IPS DF 6.9 (cell line): ENCODE measurements at regions not wholly inside any gene's neighbourhood (a gene's known extent, or its start where the extent isn't known, plus 50 kb on each side); places are given as distances from the start of the nearest gene placed in this dataset.

ENCODE experiments used
- DNase-seq: peaks from one replicate; pipeline ENCODE4 v3.0.0-alpha.2; 2013; ENCODE audit warnings: low read depth, low spot score
- H3K27ac ChIP-seq: one replicate; pipeline ENCODE4 v1.5.1; 2013; ENCODE audit warnings: low read length, control low read depth
- H3K27me3 ChIP-seq: 2 replicates; pipeline ENCODE4 v1.6.1; 2013; ENCODE audit warnings: mild to moderate bottlenecking, low read length; ENCODE audit not compliant: control insufficient read depth, insufficient read depth
- H3K36me3 ChIP-seq: 2 replicates; pipeline ENCODE4 v1.6.1; 2013; ENCODE audit warnings: low read length; ENCODE audit not compliant: control insufficient read depth, insufficient read depth
- H3K4me1 ChIP-seq: 2 replicates; pipeline ENCODE4 v1.6.1; 2013; ENCODE audit warnings: low read length; ENCODE audit not compliant: control insufficient read depth, insufficient read depth
- H3K4me3 ChIP-seq: 2 replicates; pipeline ENCODE4 v1.5.1; 2013; ENCODE audit warnings: mild to moderate bottlenecking, low read length
- H3K9me3 ChIP-seq: 2 replicates; pipeline ENCODE4 v1.6.1; 2013; ENCODE audit warnings: low read length, inconsistent platforms; ENCODE audit not compliant: control insufficient read depth, insufficient read depth
- WGBS: extraction: QIAGEN DNeasy Blood & Tissue Kit; methylation state at CpG from one replicate; pipeline ENCODE4 v1.1.7; 2013; ENCODE audit warnings: mixed read lengths, missing lambda C conversion rate; ENCODE audit not compliant: insufficient read length, insufficient coverage; 5-methylcytosine and 5-hydroxymethylcytosine counted together

DNA sequence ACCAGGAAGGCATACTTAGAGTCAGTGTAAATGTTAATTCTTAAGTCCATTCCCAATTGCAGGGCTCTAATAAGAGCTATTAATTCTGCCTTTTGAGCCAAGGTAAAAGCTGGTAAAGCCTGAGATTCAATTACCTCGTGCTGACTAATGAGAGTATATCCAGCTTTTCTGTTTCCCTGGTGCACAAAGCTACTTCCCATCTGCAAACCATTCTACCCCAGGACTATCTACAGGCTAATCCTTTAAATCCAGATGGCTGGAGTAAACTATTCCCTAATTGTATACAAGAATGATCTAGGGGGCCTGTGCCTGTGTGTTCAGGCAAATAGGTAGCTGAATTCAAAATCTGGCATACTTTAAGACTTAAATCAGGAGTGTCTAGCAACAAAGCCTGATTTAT, 365.0 kb downstream of the GPM6A start:
- H3K9me3 ChIP-seq: no peaks in the 10 kb centered on the region

DNA sequence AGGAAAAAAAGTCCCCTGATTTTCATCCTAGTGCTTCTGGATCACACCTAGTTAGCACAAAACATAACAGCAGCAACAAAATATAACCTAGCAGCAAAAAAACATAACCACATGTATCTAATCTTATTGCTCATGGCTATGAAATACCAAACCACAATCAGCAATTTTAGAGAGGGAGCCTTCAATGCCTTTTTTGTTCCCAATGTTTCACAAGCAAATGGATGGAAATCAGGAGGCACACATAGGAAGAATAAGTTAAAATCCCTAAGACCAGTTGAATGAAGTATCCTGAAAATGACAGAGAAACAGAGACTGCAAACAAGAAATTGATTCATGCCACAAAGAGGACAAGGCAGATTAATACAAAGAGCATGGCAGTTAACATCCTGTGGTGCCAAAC, 361.6 kb downstream of the GPM6A start:
- Histone ChIP-seq H3K4me3 (no peak overlapping the region), H3K4me1 (no peaks in the 10 kb centered on the region), H3K27me3 (no peaks in the 10 kb centered on the region), H3K36me3 (no peaks in the 10 kb centered on the region), H3K27ac (no peak overlapping the region), H3K9me3 (no peaks in the 10 kb centered on the region)
- DNase-seq: no peak

More for the DNA sequence above, 365.0 kb downstream of the GPM6A start:
- no CpG with 5 or more reads among the region's 1 CpG for WGBS
- Histone ChIP-seq H3K27me3 (no peaks in the 10 kb centered on the region), H3K4me1 (no peaks in the 10 kb centered on the region), H3K27ac (no peak overlapping the region), H3K4me3 (no peak overlapping the region), H3K36me3 (no peaks in the 10 kb centered on the region)
- no peak for DNase-seq

DNA sequence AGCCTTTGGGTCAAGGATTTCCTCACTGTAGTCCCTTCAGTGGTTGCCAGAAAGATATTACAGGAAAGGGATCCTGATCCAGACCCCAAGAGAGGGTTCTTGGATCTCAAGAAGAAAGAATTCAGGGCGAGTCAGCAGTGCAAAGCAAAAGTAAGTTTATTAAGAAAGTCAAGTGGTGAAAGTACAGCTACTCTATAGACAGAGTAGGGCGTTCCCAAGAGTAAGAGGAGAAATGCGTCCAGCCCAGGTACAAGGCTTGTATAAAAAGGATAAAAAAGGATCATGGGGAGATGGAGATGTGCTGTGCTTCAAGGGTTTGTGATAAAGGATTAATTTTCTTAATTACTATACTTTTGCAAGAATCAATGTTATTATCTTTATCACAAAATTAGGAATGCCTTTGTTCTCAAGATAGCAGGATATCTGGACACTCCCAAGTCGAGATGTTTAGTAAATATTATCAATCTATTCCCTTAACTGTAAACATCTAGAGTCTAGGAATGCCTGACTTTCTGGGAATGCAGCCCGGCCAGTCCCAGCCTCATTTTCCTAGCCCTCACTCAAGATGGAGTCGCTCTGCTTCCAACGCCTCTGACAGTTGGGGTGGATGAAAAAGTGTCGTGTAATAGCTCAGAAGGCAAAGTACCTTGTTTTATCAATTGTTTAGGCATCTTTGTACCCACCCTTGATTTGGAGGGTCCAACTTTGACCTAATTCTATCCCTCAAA, 360.7 kb downstream of the GPM6A start:
- Histone ChIP-seq H3K36me3 (no peaks in the 10 kb centered on the region), H3K27me3 (no peaks in the 10 kb centered on the region), H3K4me1 (no peaks in the 10 kb centered on the region), H3K9me3 (no peaks in the 10 kb centered on the region; the same call in 1 of the 2 replicates), H3K4me3 (no peak overlapping the region), H3K27ac (no peak overlapping the region)
- no peak for DNase-seq
- WGBS: no CpG with 5 or more reads among the region's 8 CpGs

DNA sequence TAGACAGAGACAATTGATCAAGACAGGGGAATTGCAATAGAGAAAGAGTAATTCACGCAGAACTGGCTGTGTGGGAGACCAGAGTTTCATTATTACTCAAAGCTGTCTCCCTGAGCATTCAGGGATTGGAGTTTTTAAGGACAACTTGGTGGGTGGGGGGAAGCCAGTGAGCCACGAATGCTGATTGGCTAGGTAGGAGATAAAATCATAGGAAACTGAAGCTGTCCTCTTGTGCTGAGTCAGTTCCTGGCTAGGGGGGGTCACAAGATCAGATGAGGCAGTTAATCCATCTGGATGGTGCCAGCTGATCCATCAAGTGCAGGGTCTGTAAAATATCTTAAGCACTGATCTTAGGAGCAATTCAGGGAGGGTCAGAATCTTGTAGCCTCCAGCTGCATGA, 358.6 kb downstream of the GPM6A start:
- no peak for DNase-seq
- H3K4me1 ChIP-seq: no peaks in the 10 kb centered on the region
- WGBS: no CpG with 5 or more reads among the region's 2 CpGs
- H3K4me3 ChIP-seq: no peak overlapping the region
- no peaks in the 10 kb centered on the region for H3K27me3 ChIP-seq
- no peak overlapping the region for H3K27ac ChIP-seq
- H3K9me3 ChIP-seq: no peaks in the 10 kb centered on the region; the same call in 1 of the 2 replicates
- no peaks in the 10 kb centered on the region for H3K36me3 ChIP-seq

DNA sequence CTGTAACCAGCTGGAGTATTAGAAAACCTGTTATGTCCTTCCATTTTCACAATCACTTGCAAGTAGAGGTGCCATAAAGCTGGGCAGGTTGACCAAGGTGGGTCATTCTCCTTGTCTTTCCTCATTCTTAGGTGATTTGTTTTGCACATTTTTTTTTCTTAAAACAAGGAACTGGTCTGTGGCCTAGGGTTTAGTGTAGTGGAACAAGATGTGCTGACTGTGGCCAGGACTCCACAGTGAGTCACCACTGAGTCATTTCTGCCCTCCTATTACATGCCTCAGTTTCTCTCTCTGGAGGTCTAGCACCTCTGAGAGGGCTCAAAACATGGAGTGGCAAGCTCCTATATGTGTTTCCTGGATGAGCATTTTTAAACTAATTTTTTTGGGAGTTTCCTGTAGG, 355.9 kb downstream of the GPM6A start:
- DNase-seq: no peak
- Histone ChIP-seq H3K4me3 (no peak overlapping the region), H3K9me3 (no peaks in the 10 kb centered on the region; the same call in 1 of the 2 replicates), H3K27me3 (no peaks in the 10 kb centered on the region), H3K36me3 (no peaks in the 10 kb centered on the region), H3K4me1 (no peaks in the 10 kb centered on the region), H3K27ac (no peak overlapping the region)

DNA sequence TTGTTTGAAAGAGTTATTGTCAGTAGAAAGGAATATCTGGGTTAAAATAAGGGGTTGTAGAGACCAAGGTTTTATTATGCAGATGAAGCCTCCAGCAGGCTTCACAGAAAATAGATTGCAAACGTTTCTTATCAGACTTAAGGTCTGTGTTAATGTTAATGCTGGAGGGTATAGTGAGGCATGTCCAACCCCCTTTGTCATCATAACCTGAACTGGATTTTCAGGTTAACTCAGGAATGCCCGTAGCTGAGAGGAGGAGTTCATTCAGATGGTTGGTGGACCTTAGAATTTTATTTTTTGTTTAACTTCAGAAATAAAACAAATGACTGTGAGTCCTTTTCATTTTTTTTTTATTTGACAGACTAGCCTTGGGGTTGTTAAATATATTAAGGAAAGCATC, 354.1 kb downstream of the GPM6A start:
- no peak for DNase-seq
- no CpG with 5 or more reads among the region's 2 CpGs for WGBS
- Histone ChIP-seq H3K27me3 (no peaks in the 10 kb centered on the region), H3K36me3 (no peaks in the 10 kb centered on the region), H3K4me3 (no peak overlapping the region), H3K4me1 (no peaks in the 10 kb centered on the region), H3K9me3 (no peaks in the 10 kb centered on the region; the same call in 1 of the 2 replicates), H3K27ac (no peak overlapping the region)

DNA sequence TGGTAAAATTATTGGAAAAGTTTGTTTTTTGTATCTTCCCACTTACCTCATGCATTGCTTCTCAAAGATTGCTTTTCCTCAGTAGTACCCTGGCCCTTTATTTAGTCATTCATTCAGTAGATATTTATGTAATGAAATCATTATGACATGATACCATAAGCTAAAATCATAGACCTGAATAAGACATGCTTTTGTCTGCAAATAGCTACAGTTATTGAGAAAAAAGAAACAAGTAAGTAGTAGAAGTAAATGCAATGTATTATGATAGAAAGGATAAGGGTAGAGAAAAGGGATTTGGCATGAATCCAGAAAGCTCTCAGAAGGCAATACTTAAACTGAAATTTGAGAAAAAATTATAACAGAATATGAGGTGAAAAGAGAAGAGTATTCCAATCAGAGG, 352.5 kb downstream of the GPM6A start:
- no peaks in the 10 kb centered on the region; the same call in 1 of the 2 replicates for H3K9me3 ChIP-seq
- H3K4me3 ChIP-seq: no peak overlapping the region
- H3K36me3 ChIP-seq: no peaks in the 10 kb centered on the region
- no peak for DNase-seq
- H3K27ac ChIP-seq: no peak overlapping the region
- H3K27me3 ChIP-seq: no peaks in the 10 kb centered on the region
- H3K4me1 ChIP-seq: no peaks in the 10 kb centered on the region

DNA sequence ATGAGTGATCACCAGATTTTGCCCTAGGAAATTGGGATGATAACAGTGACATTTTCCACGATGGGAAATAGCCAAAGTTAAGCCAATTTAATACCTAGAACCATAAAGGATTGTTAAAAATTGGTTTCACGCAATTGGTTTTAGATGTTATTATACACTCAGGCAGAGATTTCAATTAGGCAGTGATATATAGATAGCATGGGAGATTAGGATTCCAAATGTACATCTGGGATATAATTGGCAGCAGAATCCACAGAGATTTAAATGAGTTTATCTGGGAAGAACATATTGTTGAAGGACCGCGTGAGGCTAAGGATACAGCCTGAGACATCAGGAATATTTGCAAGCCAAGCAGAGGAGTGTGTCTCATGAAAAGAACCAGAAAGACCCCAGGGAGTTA, 351.6 kb downstream of the GPM6A start:
- Histone ChIP-seq H3K9me3 (no peaks in the 10 kb centered on the region; the same call in 1 of the 2 replicates), H3K36me3 (no peaks in the 10 kb centered on the region), H3K27me3 (no peaks in the 10 kb centered on the region), H3K27ac (no peak overlapping the region), H3K4me3 (no peak overlapping the region), H3K4me1 (no peaks in the 10 kb centered on the region)
- DNase-seq: no peak
- no CpG with 5 or more reads among the region's 4 CpGs for WGBS

DNA sequence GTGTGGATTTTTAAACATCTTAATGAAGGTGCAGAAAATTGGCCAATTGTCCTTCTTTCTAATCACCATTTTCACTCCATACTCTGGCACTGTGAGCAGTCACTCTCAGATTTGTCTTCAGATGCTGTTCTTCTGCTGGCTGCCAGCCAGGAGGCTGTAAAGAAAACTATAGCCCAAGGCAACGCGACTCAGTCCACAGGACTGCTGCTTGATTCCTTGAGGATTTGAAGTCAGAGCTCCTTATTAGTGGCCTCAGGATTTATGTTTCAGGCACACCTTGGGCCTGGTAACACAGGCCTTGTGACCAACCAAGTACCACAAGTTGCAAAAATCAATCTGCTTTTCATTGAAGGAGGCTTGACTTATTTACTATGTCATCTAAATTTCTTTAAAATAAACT, 342.6 kb downstream of the GPM6A start:
- DNase-seq: no peak
- H3K9me3 ChIP-seq: no peaks in the 10 kb centered on the region
- H3K27ac ChIP-seq: no peak overlapping the region
- no peaks in the 10 kb centered on the region for H3K27me3 ChIP-seq
- no CpG with 5 or more reads among the region's 2 CpGs for WGBS
- no peaks in the 10 kb centered on the region for H3K4me1 ChIP-seq
- no peak overlapping the region for H3K4me3 ChIP-seq
- no peaks in the 10 kb centered on the region for H3K36me3 ChIP-seq

DNA sequence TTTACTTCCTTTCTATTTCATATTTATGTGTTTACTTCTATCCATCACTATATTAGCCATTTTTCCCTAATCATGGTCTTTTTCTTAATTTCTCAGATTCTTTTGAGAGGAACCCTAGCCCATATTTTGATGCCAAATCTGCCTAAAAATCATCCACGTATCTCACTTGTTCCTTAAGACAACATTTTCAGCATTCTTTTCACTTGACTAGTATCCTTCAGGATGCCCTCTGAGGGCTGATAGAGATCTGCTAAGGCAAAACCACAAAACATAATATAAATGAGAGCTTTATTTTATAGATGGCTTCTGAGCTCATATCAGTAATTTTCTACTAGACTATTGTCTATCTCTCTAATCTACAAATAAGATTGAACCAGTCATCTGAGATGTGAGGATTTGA, 341.9 kb downstream of the GPM6A start:
- H3K4me3 ChIP-seq: no peak overlapping the region
- no peak for DNase-seq
- no peaks in the 10 kb centered on the region for H3K27me3 ChIP-seq
- no peaks in the 10 kb centered on the region for H3K4me1 ChIP-seq
- H3K27ac ChIP-seq: no peak overlapping the region
- WGBS: no CpG with 5 or more reads among the region's 1 CpG
- H3K36me3 ChIP-seq: no peaks in the 10 kb centered on the region
- H3K9me3 ChIP-seq: no peaks in the 10 kb centered on the region

DNA sequence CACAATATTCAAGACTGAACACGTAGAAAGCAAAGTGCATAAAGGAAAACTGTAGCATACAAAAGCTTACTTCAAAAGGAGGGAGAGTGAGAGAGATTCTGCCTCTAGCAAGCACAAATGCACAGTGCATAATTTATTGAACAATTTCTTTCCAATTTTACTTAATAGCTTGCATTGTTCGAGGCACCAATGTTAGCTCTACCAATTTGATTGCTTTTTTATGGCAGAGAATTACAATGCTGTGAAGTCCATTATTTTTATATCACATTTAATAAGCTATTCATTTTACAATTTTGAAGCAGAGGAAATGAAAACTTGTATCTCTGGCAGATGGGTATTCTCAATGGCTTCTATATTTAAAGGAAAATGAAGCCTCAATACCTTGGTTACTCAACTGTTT, 331.7 kb downstream of the GPM6A start:
- no peaks in the 10 kb centered on the region for H3K27me3 ChIP-seq
- H3K4me3 ChIP-seq: no peak overlapping the region
- H3K9me3 ChIP-seq: no peaks in the 10 kb centered on the region; the same call in 1 of the 2 replicates
- no peak overlapping the region for H3K27ac ChIP-seq
- H3K36me3 ChIP-seq: no peaks in the 10 kb centered on the region
- DNase-seq: no peak
- WGBS: no CpG with 5 or more reads among the region's 2 CpGs
- H3K4me1 ChIP-seq: no peaks in the 10 kb centered on the region
